ENCODE measurements at regions not wholly inside any gene's neighbourhood (a gene's known extent, or its start where the extent isn't known, plus 50 kb on each side); places are given as distances from the start of the nearest gene placed in this dataset.
"Not testable (repeated sequence)": the region's sequence is repeated elsewhere in the genome, so short reads cannot be mapped to it uniquely, and the experiment has no call there.

DNA sequence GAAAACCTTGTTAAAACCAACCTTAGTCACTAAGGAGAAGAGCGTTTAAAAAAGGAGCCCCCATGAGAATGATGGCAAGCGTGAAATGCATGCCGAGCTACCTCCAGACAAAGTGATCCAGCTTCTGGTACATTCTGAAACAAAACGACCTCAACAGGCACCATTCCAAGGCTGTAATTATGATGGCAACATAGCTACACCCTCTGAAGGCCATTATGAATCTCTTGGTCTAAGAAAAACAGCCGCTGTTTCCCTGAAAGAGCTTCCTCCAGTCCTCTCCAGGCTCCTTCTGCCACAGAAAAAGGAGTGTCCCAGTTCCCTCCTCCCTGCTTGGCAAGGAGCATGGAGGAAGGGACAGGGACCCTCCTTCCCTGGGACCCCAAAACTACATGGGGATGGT, 50.0 kb upstream of the ABLIM1 start:
- no peak for DNase-seq

DNA sequence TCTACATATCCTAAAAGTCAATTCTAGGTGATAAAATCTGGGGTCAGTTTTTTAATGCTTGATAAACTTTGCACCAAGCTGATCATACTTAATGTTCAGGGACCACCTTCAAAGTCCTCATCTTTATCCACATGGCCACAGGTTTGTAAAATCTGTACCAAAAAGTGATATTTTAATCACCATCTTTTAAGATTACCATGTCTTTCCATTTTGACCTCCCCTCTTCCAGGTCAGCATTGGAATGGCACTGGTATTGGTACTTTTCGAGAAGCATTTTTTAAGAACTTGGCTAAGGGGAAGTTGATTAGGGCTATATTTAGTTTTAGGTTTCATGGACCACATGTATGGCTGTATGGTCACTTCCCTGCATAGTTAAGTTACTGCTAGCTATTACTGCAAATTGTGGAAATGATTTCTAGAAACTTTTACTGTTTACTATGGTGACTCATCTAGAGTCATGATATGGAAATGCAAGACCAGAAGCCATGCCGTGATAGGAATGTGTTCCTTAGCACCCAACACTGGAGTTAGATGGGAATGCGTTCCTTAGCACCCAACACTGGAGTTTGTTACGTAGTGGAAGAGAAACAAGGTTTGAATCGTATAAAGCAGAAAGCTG, 50.8 kb upstream of the ABLIM1 start:
- DNase-seq = no peak

DNA sequence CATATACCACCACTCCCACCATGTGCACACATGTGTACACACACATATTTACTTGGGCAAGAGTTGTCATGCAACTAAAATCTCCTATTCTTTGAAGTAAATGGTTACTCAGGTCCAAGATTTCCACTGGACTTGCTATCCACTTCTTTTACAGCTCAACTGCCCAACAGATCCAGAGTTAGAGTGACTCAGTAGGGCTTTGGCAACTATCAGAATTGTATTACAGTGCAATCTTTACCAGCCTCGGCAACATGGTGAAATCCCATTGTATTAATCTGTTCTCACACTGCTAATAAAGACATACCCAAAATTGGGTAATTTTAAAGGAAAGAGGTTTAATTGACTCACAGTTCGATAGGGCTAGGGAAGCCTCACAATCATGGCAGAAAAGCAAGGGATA, 51.9 kb upstream of the ABLIM1 start:
- DNase-seq = no peak

DNA sequence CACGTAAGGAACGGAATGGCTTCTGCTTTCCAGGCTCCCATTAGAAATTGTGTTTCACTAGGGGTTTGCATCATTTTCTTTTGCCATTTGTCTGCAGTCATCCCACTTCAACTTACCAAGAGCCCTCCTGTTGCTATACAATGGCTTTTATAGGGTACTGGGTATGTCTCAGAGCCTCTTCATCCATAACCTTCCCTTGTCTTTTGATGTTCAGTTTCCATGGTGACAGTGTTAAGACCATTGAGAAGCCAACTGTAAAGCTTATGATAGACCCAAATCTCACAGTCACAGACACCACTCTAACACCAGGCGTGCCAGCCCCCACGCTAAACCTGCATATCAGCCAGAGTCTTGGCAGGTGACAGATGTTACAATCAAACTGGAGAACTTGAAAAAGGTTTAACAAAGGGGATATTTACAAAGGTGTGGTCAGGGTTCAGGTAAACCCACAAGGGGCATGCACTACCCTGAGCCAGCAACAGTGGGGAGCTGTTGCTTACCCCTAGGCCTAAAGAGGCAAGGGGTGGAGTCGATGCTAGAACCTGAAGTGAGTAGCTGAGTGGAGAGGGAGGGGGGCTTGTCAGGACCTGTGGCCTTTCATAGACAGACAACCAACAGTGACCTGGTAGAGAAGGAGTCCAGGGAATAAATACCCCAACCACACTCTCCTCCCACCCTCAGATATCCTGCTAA, 53.2 kb upstream of the ABLIM1 start:
- no peak for DNase-seq

DNA sequence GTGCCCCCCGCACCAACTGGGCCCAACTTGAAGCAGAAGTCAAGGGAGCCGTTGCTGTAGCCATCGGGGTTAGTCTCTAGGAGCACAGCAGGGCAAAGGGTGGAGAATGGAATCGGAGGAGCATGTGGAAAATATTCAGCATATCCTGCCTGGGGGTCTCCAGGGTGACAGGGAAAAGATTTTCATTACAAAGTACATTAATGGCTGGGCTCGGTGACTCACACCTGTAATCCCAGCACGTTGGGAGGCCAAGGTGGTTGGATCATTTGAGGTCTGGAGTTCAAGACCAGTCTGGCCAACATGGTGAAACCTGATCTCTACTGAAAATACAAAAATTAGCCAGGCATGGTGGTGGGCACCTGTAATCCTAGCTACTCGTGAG, 53.8 kb upstream of the ABLIM1 start:
- DNase-seq = no peak

DNA sequence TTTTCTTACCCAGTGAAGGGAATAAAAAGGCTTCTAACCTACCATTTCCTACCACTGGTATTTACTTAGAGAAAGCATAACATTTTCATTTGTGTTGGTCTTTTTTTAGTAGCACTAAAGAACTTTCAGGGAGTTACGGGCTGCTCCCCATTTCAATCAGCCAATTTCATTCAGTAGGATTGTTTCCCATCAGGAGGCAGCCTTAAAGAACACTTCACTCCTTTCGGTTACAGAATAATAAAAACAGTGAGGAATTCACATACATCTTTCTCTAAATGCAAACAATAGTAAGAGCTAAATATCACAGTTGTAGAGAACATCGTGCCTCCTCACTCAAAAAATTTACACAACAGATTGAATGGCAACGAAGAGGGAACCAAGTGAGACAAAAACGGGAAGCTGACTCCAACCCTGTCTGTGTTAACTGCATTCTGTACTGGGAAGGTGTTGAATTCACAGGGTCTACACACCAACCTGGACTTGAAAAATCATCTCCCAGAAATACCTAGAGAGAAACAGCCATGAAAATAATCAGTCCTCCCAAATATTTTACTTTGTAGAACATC, 55.5 kb upstream of the ABLIM1 start:
- DNase-seq = no peak

DNA sequence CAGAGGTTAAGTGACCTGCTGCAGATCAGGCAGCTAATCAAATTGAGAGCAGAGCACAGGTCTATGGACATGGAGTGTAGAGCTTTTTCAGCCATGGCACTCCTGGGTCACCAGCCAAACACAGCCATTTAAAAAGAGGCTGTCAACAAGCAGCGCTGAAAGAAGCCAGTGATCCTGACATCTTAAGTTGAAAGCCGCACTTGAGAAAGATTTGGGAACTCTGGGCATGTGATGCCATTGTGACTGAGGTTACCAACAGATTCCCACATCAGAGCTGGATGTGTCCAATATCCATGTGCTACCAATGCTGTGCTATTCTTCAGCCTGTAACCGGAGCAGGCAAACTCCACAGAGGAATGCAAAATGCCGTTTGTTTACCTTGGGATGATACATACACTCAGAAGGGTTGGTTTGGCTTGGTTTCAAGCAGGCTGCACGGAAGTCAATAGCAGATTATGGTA, 56.2 kb upstream of the ABLIM1 start:
- no peak for DNase-seq

DNA sequence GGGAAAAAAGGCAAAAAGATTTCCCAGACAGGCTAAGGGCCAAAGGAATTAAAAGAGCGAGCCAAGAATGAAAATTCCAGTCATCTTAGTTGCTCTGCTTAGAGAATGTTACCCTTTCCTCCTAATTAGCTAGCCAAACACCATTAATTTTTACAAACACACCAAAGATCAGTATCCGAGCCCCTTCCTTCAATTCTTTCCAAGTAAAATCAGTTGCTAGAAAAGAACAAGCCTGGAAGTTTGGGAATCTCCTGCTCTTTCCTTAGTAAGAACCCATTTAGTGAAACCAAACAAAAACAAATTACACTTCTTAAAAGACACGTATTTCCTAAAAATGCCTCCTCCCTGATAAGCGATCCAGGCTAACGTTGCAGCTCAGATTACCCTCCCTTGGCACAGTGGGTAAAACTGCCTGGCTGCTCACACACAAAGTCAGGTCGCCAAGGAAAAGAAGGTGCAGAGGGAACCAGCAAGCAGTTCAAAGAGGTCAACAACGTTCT, 57.1 kb upstream of the ABLIM1 start:
- no peak for DNase-seq

DNA sequence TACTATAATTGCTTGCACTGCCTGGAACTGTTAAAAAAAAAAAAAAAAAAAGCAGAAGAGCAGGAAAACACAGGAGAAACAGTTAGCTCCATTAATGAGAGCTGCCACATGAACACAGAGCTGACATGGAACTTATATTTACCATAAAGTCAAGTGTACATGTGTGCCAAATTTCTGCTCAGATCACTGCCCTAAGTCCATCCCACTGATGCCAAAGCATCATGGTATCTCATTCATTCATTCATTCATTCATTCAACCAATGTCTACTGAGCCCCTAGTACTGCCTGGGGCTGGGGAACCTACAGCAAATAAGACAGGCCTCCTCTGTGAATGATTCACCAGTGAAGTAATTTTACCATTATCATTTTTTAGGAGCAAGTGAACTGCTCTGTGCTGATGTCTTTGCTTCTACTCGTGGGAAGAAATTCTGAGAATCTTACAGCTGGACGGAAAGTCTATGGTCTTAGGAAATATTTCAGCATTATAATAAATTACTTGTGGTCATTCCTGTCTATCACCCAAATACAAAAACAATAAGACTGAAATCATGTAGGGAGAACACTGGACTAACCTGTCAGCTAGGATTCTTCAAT, 58.8 kb upstream of the ABLIM1 start:
- DNase-seq = no peak

DNA sequence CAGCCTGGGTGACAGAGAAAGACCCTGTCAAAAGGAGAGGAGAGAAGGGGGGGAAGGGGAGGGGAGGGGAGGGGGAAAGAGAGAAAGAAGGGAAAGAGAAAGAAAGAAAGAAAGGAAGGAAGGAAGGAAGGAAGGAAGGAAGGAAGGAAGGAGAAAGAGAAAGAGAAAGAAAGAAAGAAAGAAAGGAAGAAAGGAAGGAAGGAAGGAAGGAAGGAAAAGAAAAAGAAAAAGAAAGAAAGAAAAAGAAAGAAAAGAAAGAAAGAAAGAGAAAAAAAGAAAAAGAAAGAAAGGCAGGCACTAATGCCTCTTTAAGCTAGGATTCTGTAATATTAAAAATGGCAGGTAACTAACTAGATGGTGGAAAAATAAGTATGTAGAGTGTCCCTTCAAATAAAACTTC, 59.8 kb upstream of the ABLIM1 start:
- DNase-seq = not testable (repeated sequence)

DNA sequence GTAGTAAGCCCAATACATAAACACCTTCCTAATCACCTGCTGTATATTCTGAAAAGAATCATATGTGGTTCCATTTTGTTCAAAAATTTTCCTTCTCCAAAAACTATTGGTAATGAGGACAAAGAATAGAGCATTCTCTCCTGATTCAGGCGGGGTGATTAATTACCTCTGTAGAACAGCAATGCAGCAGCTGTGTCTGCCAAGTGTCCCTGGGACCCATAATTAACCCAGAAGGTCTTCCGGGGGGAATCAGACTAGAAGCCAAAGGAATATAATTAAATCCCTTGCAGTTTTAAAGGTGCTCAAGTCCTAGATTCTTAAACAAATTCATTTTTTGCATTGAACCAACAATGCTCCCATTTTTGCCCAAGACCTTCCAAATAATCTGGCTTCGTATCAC, 60.3 kb upstream of the ABLIM1 start:
- no peak for DNase-seq

DNA sequence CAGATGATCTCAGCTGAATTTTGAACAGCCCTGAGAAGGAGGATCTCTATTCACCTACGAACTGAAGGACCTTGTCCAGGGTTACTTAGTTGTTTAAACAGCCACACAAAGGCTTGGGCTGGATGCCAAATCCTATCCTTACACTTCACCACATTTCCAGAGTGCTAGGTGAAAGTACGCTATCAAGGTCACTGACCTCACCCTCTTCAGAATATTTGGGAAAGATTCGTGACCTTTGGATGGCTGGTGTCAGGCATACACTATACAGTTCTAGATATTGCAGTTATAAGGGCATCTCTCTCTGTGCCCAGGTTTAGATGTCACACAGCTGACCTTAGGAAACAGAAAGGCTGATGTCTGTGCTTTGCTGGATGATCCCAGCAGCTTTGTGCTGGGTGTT, 61.2 kb upstream of the ABLIM1 start:
- peak; percentile 0 for DNase-seq

DNA sequence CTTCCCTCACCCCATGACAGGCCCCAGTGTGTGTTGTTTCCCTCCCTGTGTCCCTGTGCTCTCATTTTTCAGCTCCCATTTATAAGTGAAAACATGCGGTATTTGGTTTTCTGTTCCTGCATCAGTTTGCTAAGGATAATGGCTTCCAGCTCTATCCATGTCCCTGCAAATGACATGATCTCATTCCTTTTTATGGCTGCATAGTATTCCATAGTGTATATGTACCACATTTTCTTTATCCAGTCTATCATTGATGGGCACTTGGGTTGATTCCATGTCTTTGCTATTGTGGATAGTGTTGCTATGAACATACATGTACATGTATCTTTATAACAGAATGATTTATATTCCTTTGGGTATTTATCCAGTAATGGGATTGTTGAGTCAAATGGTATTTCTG, 61.9 kb upstream of the ABLIM1 start:
- not testable (repeated sequence) for DNase-seq

DNA sequence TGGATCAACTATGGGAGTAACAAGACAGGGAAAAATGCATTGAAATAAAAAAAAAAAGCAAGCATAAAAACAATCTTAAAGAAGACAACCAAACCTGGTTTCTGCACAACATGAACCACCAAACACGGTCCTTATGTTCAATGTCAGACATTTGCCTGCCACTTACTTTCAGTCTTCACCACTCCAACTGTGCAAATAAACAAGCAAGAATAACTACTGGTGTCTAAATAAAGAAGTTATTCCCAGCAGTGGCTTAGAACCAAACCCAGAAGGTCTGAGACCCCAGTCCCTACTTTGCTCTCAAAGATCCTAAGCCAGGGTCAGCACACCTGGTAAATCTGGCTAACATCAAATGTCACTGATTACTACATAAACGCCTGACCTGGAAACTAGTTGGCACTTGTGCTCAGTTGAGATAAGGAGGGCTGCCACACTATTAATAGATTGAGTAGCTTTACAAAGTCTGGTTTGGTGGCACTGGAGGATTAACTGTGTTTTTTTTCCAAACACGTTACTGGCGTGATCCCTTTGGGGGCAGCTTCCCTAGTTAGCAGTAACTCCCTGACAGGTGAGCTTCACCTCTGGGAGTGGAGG, 62.7 kb upstream of the ABLIM1 start:
- DNase-seq = no peak

DNA sequence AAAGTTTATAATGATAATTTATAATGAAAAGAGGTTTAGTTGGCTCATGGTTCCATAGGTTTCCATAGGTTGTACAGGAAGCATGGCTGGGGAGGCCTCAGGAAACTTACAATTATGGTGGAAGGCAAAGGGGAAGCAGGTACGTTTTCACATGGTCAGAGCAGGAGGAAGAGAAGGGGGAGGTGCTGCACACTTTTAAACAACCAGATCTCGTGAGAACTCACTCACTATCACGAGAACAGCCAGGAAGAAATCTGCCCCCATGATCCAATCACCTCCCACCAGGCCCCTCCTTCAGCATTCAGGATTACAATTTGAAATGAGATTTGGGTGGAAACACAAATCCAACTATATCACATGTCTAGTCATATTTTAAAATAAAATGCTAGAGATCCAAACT, 64.1 kb upstream of the ABLIM1 start:
- not testable (repeated sequence) for DNase-seq

DNA sequence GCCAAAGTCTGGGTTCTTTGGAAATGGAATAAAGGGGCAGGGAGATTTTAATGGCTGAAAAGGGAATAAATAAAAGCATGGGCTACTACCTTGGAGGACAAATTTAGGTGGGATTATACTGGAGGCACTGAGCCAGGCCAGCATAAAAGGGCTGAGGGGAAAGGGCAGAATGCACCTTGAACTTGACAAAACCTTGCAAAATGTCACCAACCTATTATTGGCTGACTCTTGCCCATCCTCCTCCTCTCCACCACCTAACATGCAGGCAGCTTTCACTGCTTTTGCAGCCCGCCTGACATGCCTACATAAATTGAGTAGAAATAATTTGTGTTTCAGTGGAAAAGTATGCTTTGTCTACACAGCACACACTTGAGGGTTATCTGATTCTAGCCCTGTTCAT, 65.3 kb upstream of the ABLIM1 start:
- DNase-seq = no peak

DNA sequence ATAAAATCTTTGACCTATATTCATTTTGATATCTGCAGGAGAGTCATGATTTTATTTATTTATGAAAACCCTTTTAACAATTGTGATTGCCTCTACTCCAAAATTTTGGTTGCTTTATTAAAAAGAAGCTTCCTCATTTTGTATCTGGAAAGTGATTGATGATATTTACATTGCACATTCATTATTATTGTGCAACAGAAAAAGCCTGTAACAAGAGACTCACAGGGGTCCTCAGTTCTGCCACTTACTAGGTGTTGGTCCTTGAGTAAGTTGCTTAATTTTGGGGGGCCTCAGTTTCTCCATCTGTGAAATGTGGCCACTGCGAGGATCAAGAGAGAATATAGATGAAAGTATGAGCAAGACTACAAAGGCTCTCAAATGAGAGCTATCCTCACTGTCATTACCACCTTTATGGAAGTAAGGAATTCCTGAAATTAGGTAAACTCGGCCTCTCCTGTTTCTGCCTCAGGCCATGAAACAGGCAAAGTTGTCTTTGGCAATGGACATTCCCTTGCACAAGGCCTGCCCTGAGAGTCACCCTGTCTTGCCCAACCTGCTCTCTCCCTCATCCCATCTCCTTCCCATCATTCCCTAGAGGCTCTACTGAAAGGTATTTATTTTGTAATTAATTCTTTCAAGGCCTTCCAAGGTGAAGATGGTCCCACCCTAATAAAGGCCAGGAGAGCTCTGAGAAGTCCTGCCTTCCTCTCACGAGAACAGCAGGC, 66.1 kb upstream of the ABLIM1 start:
- DNase-seq = no peak

DNA sequence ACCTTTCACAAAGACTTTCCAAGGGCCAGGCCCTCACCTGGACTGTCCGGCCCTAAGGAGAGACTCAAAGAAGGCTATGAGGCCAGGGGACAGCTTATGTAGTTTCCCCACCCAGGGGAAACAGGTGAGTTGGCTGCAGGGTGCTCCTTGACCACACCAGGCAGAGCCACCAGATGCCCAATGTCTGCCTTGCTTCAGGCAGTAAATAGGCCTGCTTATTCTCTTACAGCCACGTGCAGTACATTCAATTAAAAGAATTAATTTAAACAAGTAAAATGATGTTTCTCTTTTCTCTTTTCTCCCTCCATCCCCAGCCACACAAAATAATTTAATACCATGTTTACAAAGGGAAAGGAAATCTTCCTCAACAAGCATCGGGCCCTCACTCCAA, 66.6 kb upstream of the ABLIM1 start:
- DNase-seq = no peak

DNA sequence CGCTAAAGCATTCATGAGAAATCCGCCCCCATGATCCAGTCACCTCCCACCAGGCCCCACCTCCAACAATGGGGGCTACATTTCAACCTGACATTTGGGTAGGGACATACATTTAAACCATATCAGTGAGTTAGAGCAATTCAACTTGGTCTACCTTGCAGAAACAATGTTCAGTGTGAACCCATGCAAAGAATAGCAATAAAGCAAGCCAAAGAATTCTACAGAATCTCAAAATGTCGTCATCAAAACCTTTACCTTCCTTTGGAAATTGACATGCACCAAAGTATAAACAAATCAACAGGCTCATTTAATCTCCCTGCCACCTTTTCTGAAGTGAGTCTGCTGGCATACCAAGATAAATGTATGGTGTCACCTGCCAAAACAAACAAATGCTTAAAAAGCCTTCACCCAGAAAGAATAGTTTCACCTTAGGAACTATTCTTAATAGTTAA, 68.8 kb upstream of the ABLIM1 start:
- DNase-seq = no peak

DNA sequence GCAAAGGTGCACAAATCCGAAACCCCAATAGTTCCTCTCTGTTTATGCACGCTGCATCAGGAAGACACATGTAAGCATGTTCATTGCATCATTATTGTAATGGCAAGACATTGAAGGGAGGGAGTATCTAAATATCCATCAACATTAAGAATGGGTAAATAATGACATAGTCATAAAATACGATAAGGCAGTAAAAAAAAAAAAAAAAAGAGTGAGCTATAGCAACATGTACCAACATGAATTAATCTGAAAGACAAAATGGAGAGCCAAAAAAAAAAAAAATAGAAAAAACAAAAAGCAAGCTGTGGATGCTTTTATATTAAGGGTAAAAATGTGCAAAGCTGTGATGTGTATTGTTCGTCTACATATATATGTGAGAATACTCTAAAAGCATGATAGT, 70.2 kb upstream of the ABLIM1 start:
- DNase-seq = no peak

DNA sequence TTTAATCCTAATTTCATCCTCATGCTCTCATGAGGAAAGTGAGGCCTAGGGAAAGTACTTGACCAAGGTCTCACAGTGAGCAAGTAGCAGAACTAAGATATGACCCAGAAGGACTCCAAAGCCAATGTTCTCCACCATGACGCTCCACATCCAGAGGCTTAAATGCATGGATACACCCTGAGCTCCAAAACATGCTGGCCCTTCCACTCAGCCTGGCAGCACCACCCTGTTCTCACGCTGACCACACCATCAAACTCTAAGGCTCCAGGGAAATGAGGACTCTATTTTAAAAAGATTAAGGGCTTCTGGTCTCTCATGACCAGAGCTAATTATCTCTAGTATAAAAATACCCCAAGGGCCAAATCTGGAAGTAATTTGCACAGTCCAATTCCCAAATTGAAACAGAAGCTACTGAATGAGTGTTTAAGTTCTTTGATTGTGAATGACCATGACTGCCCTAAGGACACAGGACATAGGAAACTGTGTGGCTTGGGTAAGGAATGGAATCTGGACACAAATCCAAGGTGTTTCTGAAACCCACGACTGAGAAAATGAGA, 71.1 kb upstream of the ABLIM1 start:
- DNase-seq = no peak

DNA sequence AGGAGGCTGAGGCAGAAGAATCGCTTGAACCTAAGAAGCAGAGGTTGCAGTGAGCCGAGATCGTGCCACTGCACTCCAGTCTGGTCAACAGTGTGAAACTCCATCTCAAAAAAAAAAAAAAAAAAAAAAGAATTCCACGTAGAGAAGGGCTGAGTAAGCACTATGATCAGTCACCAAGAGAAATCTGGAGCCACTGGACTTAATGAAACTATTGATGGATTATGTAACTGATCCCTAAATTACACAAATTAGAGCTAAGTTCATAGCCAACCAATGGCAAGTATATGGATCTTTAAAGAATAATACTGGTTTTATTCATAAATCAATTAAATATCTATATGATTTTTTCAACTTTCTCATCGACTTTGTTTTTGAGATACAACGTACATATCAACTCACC, 72.2 kb upstream of the ABLIM1 start:
- no peak for DNase-seq

DNA sequence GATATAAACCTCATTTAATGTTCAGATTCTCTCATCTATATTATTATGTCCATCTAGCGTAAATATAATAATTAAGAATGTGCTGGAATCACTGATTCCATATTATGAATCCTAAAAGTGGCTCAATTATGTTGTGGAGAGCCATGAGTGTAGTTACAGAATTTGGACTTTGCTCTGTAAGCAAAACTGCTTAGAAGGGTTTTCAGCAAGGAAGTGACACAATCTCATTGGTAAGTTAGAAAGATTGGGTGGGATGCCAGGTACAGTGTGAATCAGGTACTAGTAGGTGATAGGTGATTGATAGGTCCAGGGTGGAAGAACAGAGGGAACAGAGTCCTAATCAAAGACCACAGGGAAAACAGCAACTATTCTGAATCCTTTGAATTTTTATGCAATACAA, 74.9 kb upstream of the ABLIM1 start:
- no peak for DNase-seq
